ENCODE measurements at regions not wholly inside any gene's neighbourhood (a gene's known extent, or its start where the extent isn't known, plus 50 kb on each side); places are given as distances from the start of the nearest gene placed in this dataset.

GRCh38 chr13:99908140-99908803 lies 63.3 kb downstream of the ZIC5 start:
- peaks cover 12% of the 10 kb centered on the region for H3K27me3 Mint-ChIP-seq (ENCODE audit: unreplicated experiment)
- peaks cover 5% of the 10 kb centered on the region for H3K36me3 Mint-ChIP-seq (ENCODE audit: unreplicated experiment)
- peaks cover 6% of the 10 kb centered on the region for H3K9me3 Mint-ChIP-seq (ENCODE audit: unreplicated experiment)
- no peak overlapping the region for H3K27ac Mint-ChIP-seq (ENCODE audit: unreplicated experiment)
- no peak for TF ChIP-seq CTCF (IDR thresholded peaks at IDR 0.05; ENCODE audit: partially characterized antibody, unreplicated experiment)
- DNase-seq, result no peak
- no peak overlapping the region for H3K4me3 Mint-ChIP-seq (ENCODE audit: unreplicated experiment)
- H3K4me1 Mint-ChIP-seq (ENCODE audit: low read depth, unreplicated experiment), result peaks cover 28% of the 10 kb centered on the region

GRCh38 chr13:99907627-99908026 lies 63.9 kb downstream of the ZIC5 start:
- no peak for DNase-seq
- no peak for TF ChIP-seq CTCF (IDR thresholded peaks at IDR 0.05; ENCODE audit: partially characterized antibody, unreplicated experiment)
- peaks cover 12% of the 10 kb centered on the region for H3K27me3 Mint-ChIP-seq (ENCODE audit: unreplicated experiment)
- H3K27ac Mint-ChIP-seq (ENCODE audit: unreplicated experiment), result no peak overlapping the region
- peaks cover 9% of the 10 kb centered on the region for H3K9me3 Mint-ChIP-seq (ENCODE audit: unreplicated experiment)
- H3K4me3 Mint-ChIP-seq (ENCODE audit: unreplicated experiment), result no peak overlapping the region
- H3K36me3 Mint-ChIP-seq (ENCODE audit: unreplicated experiment), result peaks cover 5% of the 10 kb centered on the region
- peaks cover 33% of the 10 kb centered on the region for H3K4me1 Mint-ChIP-seq (ENCODE audit: low read depth, unreplicated experiment)

GRCh38 chr13:99907038-99907437 lies 64.5 kb downstream of the ZIC5 start:
- H3K27ac Mint-ChIP-seq (ENCODE audit: unreplicated experiment), result no peak overlapping the region
- TF ChIP-seq CTCF (IDR thresholded peaks at IDR 0.05; ENCODE audit: partially characterized antibody, unreplicated experiment), result no peak
- peaks cover 5% of the 10 kb centered on the region for H3K36me3 Mint-ChIP-seq (ENCODE audit: unreplicated experiment)
- no peak overlapping the region for H3K4me3 Mint-ChIP-seq (ENCODE audit: unreplicated experiment)
- peaks cover 12% of the 10 kb centered on the region for H3K27me3 Mint-ChIP-seq (ENCODE audit: unreplicated experiment)
- peaks cover 36% of the 10 kb centered on the region for H3K4me1 Mint-ChIP-seq (ENCODE audit: low read depth, unreplicated experiment)
- DNase-seq, result no peak
- H3K9me3 Mint-ChIP-seq (ENCODE audit: unreplicated experiment), result peaks cover 9% of the 10 kb centered on the region

- DNase-seq, result no peak
These were observed 65.8 kb downstream of the ZIC5 start for GRCh38 chr13:99905814-99906213.

More at GRCh38 chr13:99905814-99906213, 65.8 kb downstream of the ZIC5 start:
- Mint-ChIP-seq H3K36me3 (ENCODE audit: unreplicated experiment) (peaks cover under 1% of the 10 kb centered on the region), H3K4me3 (ENCODE audit: unreplicated experiment) (no peak overlapping the region), H3K4me1 (ENCODE audit: low read depth, unreplicated experiment) (peaks cover 36% of the 10 kb centered on the region), H3K9me3 (ENCODE audit: unreplicated experiment) (peaks cover 5% of the 10 kb centered on the region), H3K27ac (ENCODE audit: unreplicated experiment) (no peak overlapping the region), H3K27me3 (ENCODE audit: unreplicated experiment) (peaks cover 6% of the 10 kb centered on the region)
- no peak for TF ChIP-seq CTCF (IDR thresholded peaks at IDR 0.05; ENCODE audit: partially characterized antibody, unreplicated experiment)
